K562 (cell line): ENCODE measurements at regions not wholly inside any gene's neighbourhood (a gene's known extent, or its start where the extent isn't known, plus 50 kb on each side); places are given as distances from the start of the nearest gene placed in this dataset.
"Not testable (repeated sequence)": the region's sequence is repeated elsewhere in the genome, so short reads cannot be mapped to it uniquely, and the experiment has no call there.

Source experiments
- ATAC-seq: fragments of 200-7000 bp; cut with Tn5 transposase; 3 replicates; pipeline ENCODE4 v1.9.1; 2020; ENCODE audit warnings: moderate library complexity
- BruUV-seq: library from RNA; stranded (reverse); fragments of 400-500 nt; replicated peaks from 2 replicates; lab custom pipeline; 2021; lab: Mats Ljungman, UMichigan
- CTCF ChIA-PET: fragments of 300-600 bp; formaldehyde crosslinking; extraction: SDS; loops from one replicate; lab custom pipeline; 2021; ENCODE audit warnings: low intra/inter-chr PET ratio; lab: Yijun Ruan, JAX
- POLR2A ChIA-PET: fragments of 300-600, 350-650 bp; sonication (Branson Sonifier 250); formaldehyde crosslinking; extraction: SDS; loops from one replicate; lab custom pipeline; 2021; ENCODE audit warnings: antibody characterized with exemption, inconsistent platforms; lab: Yijun Ruan, JAX
- DNase-seq, 4 experiments: peaks; one replicate each; pipeline versions ENCODE4 v3.0.0 to v3.0.0-alpha.2; 2011 to 2018; ENCODE audit warnings: low spot score in 3 of 4, mixed read lengths in 3 of 4; ENCODE audit errors: extremely low read depth in 1 of 4
- FAIRE-seq: peaks from 2 replicates; lab custom pipeline; 2011; peaks lifted over from hg19 to GRCh38; lab: Jason Lieb, UNC
- H2AFZ ChIP-seq: 2 replicates; pipeline ENCODE4 v1.6.0; 2011; ENCODE audit warnings: low read depth, low read length, control low read depth, inconsistent platforms
- H3K27ac ChIP-seq: fragments of 200-600 bp; 3 replicates; pipeline ENCODE4 v1.8.0; 2011; ENCODE audit warnings: low read depth, mild to moderate bottlenecking, control low read depth, inconsistent platforms, low read length, moderate library complexity, mixed read lengths; ENCODE audit errors: extremely low read depth
- H3K27me3 ChIP-seq, 2 experiments: fragments of 300-600 bp in 1 of 2; 2 replicates in 1 of 2; 3 replicates in 1 of 2; pipeline versions ENCODE4 v1.6.0 to v1.8.0; 2011; ENCODE audit warnings: inconsistent platforms in 2 of 2, low read length in 2 of 2, mild to moderate bottlenecking in 1 of 2, mixed read lengths in 1 of 2, moderate library complexity in 1 of 2; ENCODE audit not compliant: control insufficient read depth in 2 of 2, insufficient read depth in 2 of 2
- H3K36me3 ChIP-seq: fragments of 300-600 bp; 3 replicates; pipeline ENCODE4 v1.8.0; 2011; ENCODE audit warnings: mild to moderate bottlenecking, low read length, inconsistent platforms; ENCODE audit not compliant: control insufficient read depth, insufficient read depth
- H3K4me1 ChIP-seq, 2 experiments: fragments of 200-600 bp in 1 of 2; replicated peaks in 1 of 2; 2 replicates in 1 of 2; 3 replicates in 1 of 2; pipeline versions ENCODE4 v1.5.1 to v1.8.0; 2011; ENCODE audit warnings: inconsistent platforms in 2 of 2, low read length in 2 of 2, mild to moderate bottlenecking in 1 of 2, mixed read lengths in 1 of 2, moderate library complexity in 1 of 2; ENCODE audit not compliant: control insufficient read depth in 2 of 2, insufficient read depth in 2 of 2
- H3K4me2 ChIP-seq: 2 replicates; pipeline ENCODE4 v1.6.1; 2011; ENCODE audit warnings: low read length, control low read depth, inconsistent platforms, mixed read lengths; ENCODE audit not compliant: insufficient read depth
- H3K4me3 ChIP-seq: fragments of 200-600 bp; sonication (generic), shearing (Covaris generic); 2 replicates; pipeline ENCODE4 v1.5.1; 2016; ENCODE audit warnings: control low read depth, inconsistent platforms
- H3K79me2 ChIP-seq: fragments of 200-600 bp; 3 replicates; pipeline ENCODE4 v1.8.0; 2011; ENCODE audit warnings: low read length, inconsistent platforms; ENCODE audit not compliant: control insufficient read depth, insufficient read depth
- H3K9ac ChIP-seq, 2 experiments: 2 replicates each; pipeline versions ENCODE4 v1.6.0 to v1.6.1; 2011; ENCODE audit warnings: low read depth in 2 of 2, low read length in 2 of 2, control low read depth in 1 of 2, inconsistent platforms in 1 of 2, mild to moderate bottlenecking in 1 of 2, mixed read lengths in 1 of 2; ENCODE audit not compliant: insufficient read depth in 1 of 2
- H3K9me1 ChIP-seq: one replicate; pipeline ENCODE4 v1.6.0; 2011; ENCODE audit warnings: inconsistent platforms, mild to moderate bottlenecking, low read length, moderate library complexity; ENCODE audit not compliant: control insufficient read depth, insufficient read depth
- H3K9me3 ChIP-seq: replicated peaks from 2 replicates; pipeline ENCODE4 v1.5.1; 2011; ENCODE audit warnings: low read depth, low read length, inconsistent platforms; ENCODE audit not compliant: control insufficient read depth, insufficient read depth
- H4K20me1 ChIP-seq: replicated peaks from 2 replicates; pipeline ENCODE4 v1.6.1; 2011; ENCODE audit warnings: low read length, inconsistent platforms, mixed read lengths; ENCODE audit not compliant: control insufficient read depth, insufficient read depth
- LCOR ChIP-seq: sonication (generic); formaldehyde crosslinking; IDR thresholded peaks from 2 replicates; pipeline ENCODE4 v1.8.0; 2022; ENCODE audit warnings: mild to moderate bottlenecking, missing genetic modification reagents
- PBX2 ChIP-seq, 2 experiments: IDR thresholded peaks in 1 of 2; conservative IDR thresholded peaks in 1 of 2; 2 replicates each; pipeline ENCODE4 v1.6.1; 2016; ENCODE audit warnings: low read depth in 2 of 2, mild to moderate bottlenecking in 1 of 2, missing compliant biosample characterization in 1 of 2, missing genetic modification characterization in 1 of 2, moderate library complexity in 1 of 2
- RFX5 ChIP-seq: IDR thresholded peaks from 2 replicates; pipeline ENCODE4 v1.6.1; 2011; ENCODE audit warnings: low read depth, mild to moderate bottlenecking, improper control_type of control experiment, low read length
- SIN3A ChIP-seq, 2 experiments: fragments of 150-350 bp in 1 of 2; IDR thresholded peaks; 2 replicates each; pipeline ENCODE4 v1.6.1; 2011 to 2016; ENCODE audit warnings: borderline replicate concordance in 2 of 2, low read depth in 2 of 2, low read length in 2 of 2, mild to moderate bottlenecking in 2 of 2, moderate library complexity in 2 of 2; ENCODE audit not compliant: control insufficient read depth in 1 of 2
- SMAD4 ChIP-seq: fragments of 250-450 bp; sonication (Bioruptor Pico); conservative IDR thresholded peaks from 2 replicates; pipeline ENCODE4 v1.8.0; 2021; ENCODE audit warnings: inconsistent platforms, mild to moderate bottlenecking, moderate library complexity
- ZMIZ1 ChIP-seq, 2 experiments: fragments of 150-350 bp in 1 of 2; IDR thresholded peaks; 2 replicates each; pipeline ENCODE4 v1.6.1; 2012 to 2016; ENCODE audit warnings: low read depth in 2 of 2, low read length in 2 of 2, mild to moderate bottlenecking in 1 of 2, moderate library complexity in 1 of 2
- ZNF143 ChIP-seq: sonication (generic); formaldehyde crosslinking; IDR thresholded peaks from 2 replicates; pipeline ENCODE4 v1.9.0; 2022; ENCODE audit warnings: mild to moderate bottlenecking, missing genetic modification reagents
- ZNF146 ChIP-seq: IDR thresholded peaks from one replicate; pipeline ENCODE4 v1.6.1; 2018; ENCODE audit warnings: missing compliant biosample characterization; ENCODE audit not compliant: unreplicated experiment
- ZNF3 ChIP-seq: fragments of 250-450 bp; sonication (Bioruptor Pico); IDR thresholded peaks from 2 replicates; pipeline ENCODE4 v1.5.0; 2021; ENCODE audit warnings: mild to moderate bottlenecking, moderate library complexity
- ZNF324 ChIP-seq: fragments of 250-450 bp; sonication (Bioruptor Pico); IDR thresholded peaks from 2 replicates; pipeline ENCODE4 v1.4.0; 2020; ENCODE audit warnings: mild to moderate bottlenecking
- WGBS: fragments of 100-300 bp; shearing (Covaris generic); methylation state at CpG from one replicate; pipeline ENCODE4 v1.1.6; 2016; ENCODE audit warnings: low coverage, mixed read lengths; ENCODE audit not compliant: insufficient coverage; ENCODE audit errors: missing lambda C conversion rate; 5-methylcytosine and 5-hydroxymethylcytosine counted together
- in situ Hi-C: fragments of 300-500 bp; cut with MboI; formaldehyde crosslinking; loops from 4 replicates; pipeline ENCODE4 v1.15.0; 2018; ENCODE audit warnings: inconsistent platforms, mixed read lengths
- intact Hi-C: fragments of 100-400 bp; cut with micrococcal nuclease; formaldehyde crosslinking; loops from 2 replicates; pipeline ENCODE4 v1.14.2; 2022

- H3K9ac ChIP-seq, intact Hi-C loops, FAIRE-seq: not testable (repeated sequence)
Observed at GRCh38 chr1:230550945-230551344, 91.3 kb upstream of the COG2 start.

GRCh38 chr1:230550428-230550827, 91.9 kb upstream of the COG2 start:
- Histone ChIP-seq H3K36me3 (no peaks in the 10 kb centered on the region), H4K20me1 (no peaks in the 10 kb centered on the region; the same call in none of the 2 replicates), H3K4me1 (no peaks in the 10 kb centered on the region), H3K27ac (no peak overlapping the region), H3K9me1 (no peaks in the 10 kb centered on the region), H3K4me3 (no peak overlapping the region), H3K9ac (no peak overlapping the region), H3K4me2 (no peak overlapping the region), H3K27me3 (no peaks in the 10 kb centered on the region; a peak in 1 of 5 replicates), H2AFZ (no peak overlapping the region), H3K79me2 (no peaks in the 10 kb centered on the region), H3K9me3 (no peaks in the 10 kb centered on the region)
- no peak for DNase-seq
- intact Hi-C loops = no loop called here
- ChIA-PET CTCF (no interaction called here), POLR2A (no interaction called here)
- no peak for FAIRE-seq
- ATAC-seq = no peak
- BruUV-seq = no TSS peak
- WGBS = 5% methylated on average over 1 of the region's 1 CpG
- in situ Hi-C loops = no loop called here
- no peak for TF ChIP-seq LCOR (CRISPR knock-in tag)
- TF ChIP-seq PBX2 (CRISPR knock-in tag; IDR thresholded peaks at IDR 0.05; ENCODE audit: low read depth) = no peak
- TF ChIP-seq PBX2 (tag; conservative IDR thresholded peaks at IDR 0.05; ENCODE audit: low read depth) = no peak
- no peak for TF ChIP-seq RFX5
- TF ChIP-seq SIN3A (IDR thresholded peaks at IDR 0.05; ENCODE audit: borderline replicate concordance in 2 of 2, control insufficient read depth in 1 of 2, low read depth in 2 of 2, low read length in 2 of 2) = no peak
- TF ChIP-seq ZNF143 (CRISPR knock-in tag) = no peak
- no peak for TF ChIP-seq ZMIZ1 (IDR thresholded peaks at IDR 0.05; ENCODE audit: low read depth in 2 of 2, low read length in 2 of 2)
- no peak for TF ChIP-seq SMAD4 (CRISPR knock-in tag)
- TF ChIP-seq ZNF324 (CRISPR knock-in tag) = no peak
- no peak for TF ChIP-seq ZNF3 (CRISPR knock-in tag)

More at GRCh38 chr1:230550945-230551344, 91.3 kb upstream of the COG2 start:
- H2AFZ ChIP-seq, H3K9me1 ChIP-seq, H3K4me2 ChIP-seq, H3K27me3 ChIP-seq, ATAC-seq, H3K9me3 ChIP-seq, H3K79me2 ChIP-seq, CTCF ChIA-PET, H4K20me1 ChIP-seq, H3K4me3 ChIP-seq, in situ Hi-C loops, H3K27ac ChIP-seq, DNase-seq, H3K36me3 ChIP-seq, BruUV-seq, POLR2A ChIA-PET, H3K4me1 ChIP-seq: not testable (repeated sequence)
- 5% methylated on average over 3 of the region's 3 CpGs for WGBS
- peak; percentile 8 for TF ChIP-seq ZNF146
